H9 (cell line): ENCODE measurements at regions not wholly inside any gene's neighbourhood (a gene's known extent, or its start where the extent isn't known, plus 50 kb on each side); places are given as distances from the start of the nearest gene placed in this dataset.

Experiments used
- DNase-seq: peaks from one replicate; pipeline ENCODE4 v3.0.0-alpha.2; 2017
- H2AFZ ChIP-seq: one replicate; pipeline ENCODE4 v1.6.1; 2013; ENCODE audit warnings: mild to moderate bottlenecking, low read length, control low read depth, moderate library complexity
- H2AK5ac ChIP-seq: 2 replicates; pipeline ENCODE4 v1.6.1; 2013; ENCODE audit warnings: low read length, control low read depth, mixed read lengths; ENCODE audit not compliant: insufficient read length
- H2BK120ac ChIP-seq: one replicate; pipeline ENCODE4 v1.6.1; 2013; ENCODE audit warnings: low read depth, mild to moderate bottlenecking, low read length, control low read depth, inconsistent platforms; ENCODE audit not compliant: poor library complexity, severe bottlenecking
- H2BK12ac ChIP-seq: 2 replicates; pipeline ENCODE4 v1.6.1; 2013; ENCODE audit warnings: low read length, control low read depth, mixed read lengths, low read depth; ENCODE audit not compliant: insufficient read length
- H2BK15ac ChIP-seq: 2 replicates; pipeline ENCODE4 v1.6.1; 2013; ENCODE audit warnings: low read depth, low read length, control low read depth
- H2BK20ac ChIP-seq: one replicate; pipeline ENCODE4 v1.6.1; 2013; ENCODE audit warnings: low read depth, mild to moderate bottlenecking, low read length, control low read depth, inconsistent platforms; ENCODE audit not compliant: poor library complexity, severe bottlenecking
- H2BK5ac ChIP-seq: 2 replicates; pipeline ENCODE4 v1.6.1; 2013; ENCODE audit warnings: low read length, control low read depth, mixed read lengths; ENCODE audit not compliant: insufficient read length
- H3K14ac ChIP-seq: 2 replicates; pipeline ENCODE4 v1.6.1; 2013; ENCODE audit warnings: low read length, control low read depth; ENCODE audit not compliant: insufficient read depth
- H3K18ac ChIP-seq: 2 replicates; pipeline ENCODE4 v1.6.1; 2013; ENCODE audit warnings: low read depth, mild to moderate bottlenecking, mixed read lengths, low read length, control low read depth; ENCODE audit not compliant: insufficient read length
- H3K23ac ChIP-seq: 2 replicates; pipeline ENCODE4 v1.6.1; 2013; ENCODE audit warnings: low read length, control low read depth, mixed read lengths, low read depth; ENCODE audit not compliant: insufficient read length
- H3K23me2 ChIP-seq: 2 replicates; pipeline ENCODE4 v1.6.1; 2013; ENCODE audit warnings: low read depth, mild to moderate bottlenecking, mixed read lengths, low read length, control low read depth; ENCODE audit not compliant: insufficient read length, poor library complexity, severe bottlenecking
- H3K27ac ChIP-seq: 2 replicates; pipeline ENCODE4 v1.5.1; 2013; ENCODE audit warnings: low read length, control low read depth, mixed read lengths, low read depth; ENCODE audit not compliant: insufficient read length
- H3K27me3 ChIP-seq: 2 replicates; pipeline ENCODE4 v1.6.1; 2013; ENCODE audit warnings: low read length, control low read depth, inconsistent platforms; ENCODE audit not compliant: insufficient read depth
- H3K4ac ChIP-seq: 2 replicates; pipeline ENCODE4 v1.6.1; 2013; ENCODE audit warnings: low read depth, mild to moderate bottlenecking, control low read depth, inconsistent platforms, low read length, moderate library complexity
- H3K4me1 ChIP-seq: 2 replicates; pipeline ENCODE4 v1.6.1; 2013; ENCODE audit warnings: low read length, control low read depth, inconsistent platforms; ENCODE audit not compliant: insufficient read depth
- H3K4me2 ChIP-seq: 2 replicates; pipeline ENCODE4 v1.6.1; 2013; ENCODE audit warnings: low read length, control low read depth, mixed read lengths; ENCODE audit not compliant: insufficient read length, insufficient read depth
- H3K56ac ChIP-seq: 2 replicates; pipeline ENCODE4 v1.6.1; 2013; ENCODE audit warnings: low read depth, mild to moderate bottlenecking, mixed read lengths, low read length, control low read depth; ENCODE audit not compliant: insufficient read length
- H3K79me1 ChIP-seq: 2 replicates; pipeline ENCODE4 v1.6.1; 2013; ENCODE audit warnings: low read depth, mild to moderate bottlenecking, moderate library complexity, low read length, control low read depth, inconsistent platforms; ENCODE audit not compliant: insufficient read depth, poor library complexity, severe bottlenecking
- H3K79me2 ChIP-seq: 2 replicates; pipeline ENCODE4 v1.6.1; 2013; ENCODE audit warnings: low read length, control low read depth, inconsistent platforms; ENCODE audit not compliant: insufficient read depth
- H3K9ac ChIP-seq: 2 replicates; pipeline ENCODE4 v1.6.1; 2013; ENCODE audit warnings: low read length, control low read depth, mixed read lengths; ENCODE audit not compliant: insufficient read length; ENCODE audit errors: extremely low read depth
- H3K9me3 ChIP-seq: one replicate; pipeline ENCODE4 v1.6.1; 2013; ENCODE audit warnings: low read depth, low read length, inconsistent platforms; ENCODE audit not compliant: control insufficient read depth
- H3T11ph ChIP-seq: one replicate; pipeline ENCODE4 v1.6.1; 2013; ENCODE audit warnings: mild to moderate bottlenecking, low read length, control low read depth, inconsistent platforms
- H4K20me1 ChIP-seq: one replicate; pipeline ENCODE4 v1.6.1; 2013; ENCODE audit not compliant: control insufficient read depth, insufficient read length, insufficient read depth
- H4K5ac ChIP-seq: 2 replicates; pipeline ENCODE4 v1.6.1; 2013; ENCODE audit warnings: low read depth, mild to moderate bottlenecking, mixed read lengths, low read length, control low read depth; ENCODE audit not compliant: insufficient read length
- H4K8ac ChIP-seq: replicated peaks from 2 replicates; pipeline ENCODE4 v1.6.1; 2013; ENCODE audit warnings: low read length, control low read depth, mixed read lengths, low read depth; ENCODE audit not compliant: insufficient read length
- H4K91ac ChIP-seq: 2 replicates; pipeline ENCODE4 v1.6.1; 2013; ENCODE audit warnings: low read depth, mild to moderate bottlenecking, moderate library complexity, mixed read lengths, low read length, control low read depth; ENCODE audit not compliant: insufficient read length
- H3K27ac Mint-ChIP-seq, 3 experiments: 2 replicates in 2 of 3; 3 replicates in 1 of 3; pipeline ENCODE4 v1.8.0; 2020 to 2021; ENCODE audit warnings: mixed read lengths in 3 of 3, mild to moderate bottlenecking in 1 of 3, moderate library complexity in 1 of 3
- H3K27me3 Mint-ChIP-seq: 2 replicates; pipeline ENCODE4 v1.8.0; 2021; ENCODE audit warnings: low read depth, mild to moderate bottlenecking, moderate library complexity, mixed read lengths
- H3K36me3 Mint-ChIP-seq, 3 experiments: 2 replicates in 2 of 3; 3 replicates in 1 of 3; pipeline ENCODE4 v1.8.0; 2020 to 2021; ENCODE audit warnings: low read depth in 3 of 3, mixed read lengths in 3 of 3; ENCODE audit not compliant: insufficient read depth in 1 of 3
- H3K4me1 Mint-ChIP-seq, 2 experiments: 2 replicates each; pipeline ENCODE4 v1.8.0; 2020; ENCODE audit warnings: mixed read lengths in 2 of 2
- H3K4me3 Mint-ChIP-seq, 2 experiments: 2 replicates in 1 of 2; 3 replicates in 1 of 2; pipeline ENCODE4 v1.8.0; 2020 to 2021; ENCODE audit warnings: mild to moderate bottlenecking in 2 of 2, mixed read lengths in 2 of 2, moderate library complexity in 1 of 2
- H3K9me3 Mint-ChIP-seq, 2 experiments: 2 replicates in 1 of 2; 3 replicates in 1 of 2; pipeline ENCODE4 v1.8.0; 2020; ENCODE audit warnings: mild to moderate bottlenecking in 2 of 2, mixed read lengths in 2 of 2, moderate library complexity in 1 of 2
- CTCF ChIP-seq: fragments of 200-600 bp; sonication (generic); conservative IDR thresholded peaks from 3 replicates; pipeline ENCODE4 v1.8.0; 2021; ENCODE audit warnings: antibody characterized with exemption, mild to moderate bottlenecking
- WGBS: extraction: QIAGEN DNeasy Blood & Tissue Kit; methylation state at CpG from one replicate; pipeline ENCODE4 v1.1.7; 2013; ENCODE audit warnings: missing lambda C conversion rate, low lambda C conversion rate, mixed read lengths; ENCODE audit not compliant: insufficient read length; ENCODE audit errors: extremely low coverage; 5-methylcytosine and 5-hydroxymethylcytosine counted together

- no peak overlapping the region for H3K9ac ChIP-seq
- H3K27me3 ChIP-seq: no peaks in the 10 kb centered on the region
- no peak overlapping the region for H3K23ac ChIP-seq
- no peaks in the 10 kb centered on the region for H3K79me2 ChIP-seq
- no peak overlapping the region for H2BK20ac ChIP-seq
- H4K8ac ChIP-seq: no peak overlapping the region
- no CpG with 5 or more reads among the region's 1 CpG for WGBS
- no peak overlapping the region for H3K18ac ChIP-seq
- no peaks in the 10 kb centered on the region for H3K9me3 ChIP-seq
- Mint-ChIP-seq H3K27ac (no peak overlapping the region), H3K9me3 (no peaks in the 10 kb centered on the region), H3K4me3 (no peak overlapping the region), H3K27me3 (no peaks in the 10 kb centered on the region), H3K36me3 (no peaks in the 10 kb centered on the region), H3K4me1 (peaks cover 9 to 11% of the 10 kb centered on the region in 2 experiments)
- no peak overlapping the region for H3K4ac ChIP-seq
- H2AK5ac ChIP-seq: no peak overlapping the region
- no peak for DNase-seq
- no peak overlapping the region for H2BK5ac ChIP-seq
- H3K4me2 ChIP-seq: no peak overlapping the region
- no peak overlapping the region for H2BK15ac ChIP-seq
- no peak overlapping the region for H2BK120ac ChIP-seq
- no peak overlapping the region for H3T11ph ChIP-seq
- TF ChIP-seq CTCF: no peak
- H3K4me1 ChIP-seq: no peaks in the 10 kb centered on the region
- no peak overlapping the region for H4K91ac ChIP-seq
- H3K14ac ChIP-seq: no peak overlapping the region
- no peak overlapping the region for H2AFZ ChIP-seq
- no peak overlapping the region for H2BK12ac ChIP-seq
- no peak overlapping the region for H3K27ac ChIP-seq
- H3K23me2 ChIP-seq: no peaks in the 10 kb centered on the region
- H4K5ac ChIP-seq: no peak overlapping the region
- no peak overlapping the region for H3K56ac ChIP-seq
- H4K20me1 ChIP-seq: no peaks in the 10 kb centered on the region
- H3K79me1 ChIP-seq: no peaks in the 10 kb centered on the region
Observed at GRCh38 chr5:153088538-153088937, 401.9 kb upstream of the GRIA1 start.
